ENCODE measurements at regions not wholly inside any gene's neighbourhood (a gene's known extent, or its start where the extent isn't known, plus 50 kb on each side); places are given as distances from the start of the nearest gene placed in this dataset.
A peak's percentile ranks its signal among the peaks of the same experiment; 100 is the strongest.

DNA sequence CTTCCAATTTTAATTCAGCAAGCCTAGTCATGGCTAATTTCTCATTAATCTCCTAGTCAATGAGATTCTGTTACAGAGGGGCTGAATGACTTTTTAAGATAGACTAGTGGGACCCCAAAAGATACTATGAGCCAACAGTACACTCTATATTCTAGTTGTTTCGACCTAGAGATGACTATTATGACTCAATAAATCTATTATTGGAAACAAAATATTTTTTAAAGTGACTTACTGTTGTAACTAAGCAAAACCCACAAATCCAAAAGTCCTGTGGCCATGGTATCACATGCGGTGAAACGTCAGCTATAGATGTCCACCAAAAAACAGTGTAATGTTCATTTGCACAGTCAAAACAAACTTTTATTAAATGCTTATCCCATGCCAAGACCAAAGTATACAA, 95.3 kb upstream of the ADO start:
- Mint-ChIP-seq H3K36me3 (peaks cover 7 to 12% of the 10 kb centered on the region in 2 donors), H3K27ac (no peak overlapping the region), H3K9me3 (peaks cover 12 to 24% of the 10 kb centered on the region in 2 donors)
- no peak for ATAC-seq
- no peak for DNase-seq (ENCODE audit: low spot score in 2 of 2)

DNA sequence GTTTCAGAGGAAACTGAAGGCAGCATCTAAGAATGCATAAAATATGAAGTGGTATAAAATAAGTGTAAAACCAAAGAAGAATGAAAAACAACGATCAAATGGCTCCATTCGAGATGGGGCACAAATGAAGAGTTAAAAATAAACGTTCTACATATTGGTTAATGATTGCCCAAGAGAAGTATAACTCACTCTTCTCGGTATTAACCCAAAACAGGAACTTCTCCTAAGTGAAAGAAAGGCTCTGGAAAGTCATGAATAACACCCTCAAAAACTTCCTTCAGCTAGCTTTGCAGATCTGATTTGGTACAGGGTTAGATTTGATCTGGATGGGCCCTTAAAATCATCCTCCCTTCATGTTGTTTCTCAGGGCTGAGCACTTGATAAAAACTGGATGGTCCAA, 94.3 kb upstream of the ADO start:
- no peak for DNase-seq (ENCODE audit: low spot score in 2 of 2)
- H3K36me3 Mint-ChIP-seq: peaks cover 7 to 10% of the 10 kb centered on the region in 2 donors
- H3K9me3 Mint-ChIP-seq: peaks cover 12 to 33% of the 10 kb centered on the region in 2 donors
- ATAC-seq: no peak
- H3K27ac Mint-ChIP-seq: no peak overlapping the region

DNA sequence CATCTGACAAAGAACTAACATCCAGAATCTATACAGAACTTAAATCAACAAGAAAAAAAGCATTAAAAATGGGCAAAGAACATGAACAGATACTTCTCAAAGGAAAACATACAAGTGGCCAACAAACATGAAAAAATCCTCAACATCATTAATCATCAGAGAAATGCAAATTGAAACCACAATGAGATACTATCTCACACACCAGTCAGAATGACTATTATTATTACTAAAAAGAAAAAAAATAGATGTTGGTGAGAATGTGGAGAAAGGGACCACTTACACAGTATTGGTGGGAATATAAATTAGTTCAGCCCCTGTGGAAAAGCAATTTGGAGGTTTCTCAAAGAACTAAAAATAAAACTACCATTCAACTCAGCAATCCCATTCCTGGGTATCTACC, 89.1 kb upstream of the ADO start:
- ATAC-seq (peak in 1 of 2 donors; percentile 50), DNase-seq (ENCODE audit: low spot score in 2 of 2) (no peak)
- peaks cover 9 to 23% of the 10 kb centered on the region in 2 donors for H3K9me3 Mint-ChIP-seq
- H3K27ac Mint-ChIP-seq: no peak overlapping the region
- peaks cover 7 to 10% of the 10 kb centered on the region in 2 donors for H3K36me3 Mint-ChIP-seq

DNA sequence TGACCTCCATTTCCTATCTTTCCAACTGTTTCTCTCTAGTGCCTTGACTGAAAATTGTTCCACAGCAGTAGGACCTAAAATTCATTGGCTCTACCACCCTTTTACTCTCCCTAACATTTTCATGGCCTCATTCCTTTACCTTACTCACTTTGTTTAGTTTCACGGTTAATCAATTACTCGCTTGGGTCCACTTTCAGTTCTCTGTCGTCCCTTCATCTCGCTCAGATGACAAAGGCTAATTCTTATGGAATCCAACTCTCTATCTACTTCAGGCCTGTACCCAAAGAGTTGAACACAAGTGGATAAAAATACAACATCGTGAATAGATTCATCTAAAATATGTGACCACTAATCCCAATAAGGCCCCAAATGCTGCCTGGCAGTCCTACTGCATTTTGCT, 85.9 kb upstream of the ADO start:
- Mint-ChIP-seq H3K36me3 (no peaks in the 10 kb centered on the region), H3K27ac (no peak overlapping the region), H3K9me3 (peaks cover 0 to 13% of the 10 kb centered on the region in 2 donors)
- ATAC-seq (no peak), DNase-seq (ENCODE audit: low spot score in 2 of 2) (no peak)

DNA sequence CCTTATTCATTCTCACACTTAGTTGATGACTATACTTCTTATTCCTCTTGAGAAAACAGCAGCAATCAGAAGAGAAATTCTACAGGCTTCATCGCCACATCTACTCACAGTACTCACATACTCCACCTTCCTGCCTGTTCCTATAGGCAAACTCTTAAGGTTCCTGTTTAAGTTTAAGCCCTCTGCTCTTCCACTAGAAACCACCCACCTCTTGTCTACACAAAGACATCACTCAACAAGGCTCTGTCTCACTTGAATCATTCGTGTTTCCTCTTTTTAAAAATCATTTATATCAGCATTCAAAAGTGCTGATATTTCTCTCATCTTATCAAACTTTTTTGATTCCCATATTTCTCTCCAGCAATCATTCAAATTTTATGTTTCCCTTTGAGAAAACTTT, 85.5 kb upstream of the ADO start:
- Mint-ChIP-seq H3K27ac (no peak overlapping the region), H3K36me3 (no peaks in the 10 kb centered on the region), H3K9me3 (peaks cover 0 to 10% of the 10 kb centered on the region in 2 donors)
- DNase-seq (ENCODE audit: low spot score in 2 of 2) (no peak), ATAC-seq (no peak)

DNA sequence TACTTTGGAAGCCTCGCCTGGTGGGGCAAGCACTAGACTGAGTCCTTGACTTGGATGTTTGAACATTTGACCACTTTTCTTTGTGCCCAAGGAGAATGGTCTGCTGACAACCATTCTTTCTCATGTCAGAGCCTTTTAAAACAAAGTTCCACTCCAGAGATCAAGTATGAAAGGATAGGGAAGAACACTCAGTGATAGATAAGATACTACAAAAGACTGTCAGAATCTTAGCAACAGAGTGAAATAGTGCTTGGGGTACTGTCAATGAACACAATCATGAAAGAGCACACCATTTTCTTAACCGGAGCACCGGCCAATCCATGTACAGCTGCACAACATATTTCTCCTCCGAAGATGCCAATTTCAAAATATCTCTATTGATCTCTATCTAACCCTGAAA, 82.8 kb upstream of the ADO start:
- DNase-seq (ENCODE audit: low spot score in 2 of 2): no peak
- H3K9me3 Mint-ChIP-seq: peaks cover 0 to 5% of the 10 kb centered on the region in 2 donors
- ATAC-seq: no peak
- H3K27ac Mint-ChIP-seq: no peak overlapping the region
- no peaks in the 10 kb centered on the region for H3K36me3 Mint-ChIP-seq

DNA sequence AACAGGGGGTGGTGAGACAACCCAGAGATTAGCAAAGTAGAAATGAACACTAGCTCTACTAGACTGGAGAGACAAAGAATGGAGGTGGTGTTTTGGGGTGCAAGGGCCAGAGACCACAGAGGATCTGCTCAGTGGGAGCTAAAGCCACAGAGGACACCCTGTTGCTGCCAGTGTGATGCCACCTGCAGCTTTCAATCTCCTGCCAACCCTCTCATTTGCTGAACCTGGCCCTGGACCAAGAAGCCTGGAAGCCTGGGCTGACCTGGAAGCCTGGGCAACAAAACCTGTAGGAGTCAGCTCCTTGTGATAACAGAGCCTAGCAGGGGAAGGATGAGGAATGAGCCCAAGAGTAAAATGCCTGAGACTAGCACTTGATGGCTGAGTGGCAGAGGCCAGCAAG, 81.1 kb upstream of the ADO start:
- peaks cover 0 to 5% of the 10 kb centered on the region in 2 donors for H3K9me3 Mint-ChIP-seq
- ATAC-seq: no peak
- no peaks in the 10 kb centered on the region for H3K36me3 Mint-ChIP-seq
- no peak for DNase-seq (ENCODE audit: low spot score in 2 of 2)
- H3K27ac Mint-ChIP-seq: no peak overlapping the region

DNA sequence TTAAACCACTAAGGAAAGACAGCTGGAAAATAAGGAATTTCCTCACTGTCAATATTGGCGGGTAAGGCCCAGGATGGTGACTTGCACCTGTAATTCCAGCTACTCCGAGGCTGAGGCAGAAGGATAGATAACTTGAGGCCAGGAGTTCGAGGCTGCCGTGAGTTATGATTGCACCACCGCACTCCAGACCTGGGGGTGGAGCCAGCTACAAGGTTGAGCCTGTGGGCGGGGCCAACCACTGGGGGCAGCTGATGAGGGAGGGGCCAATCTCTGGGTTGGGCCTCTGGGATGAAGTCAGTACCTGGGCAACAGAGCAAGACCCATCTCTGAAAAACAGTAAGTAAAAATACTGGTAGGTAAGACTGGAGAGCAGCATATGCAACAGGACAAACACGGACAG, 80.1 kb upstream of the ADO start:
- ATAC-seq (no peak), DNase-seq (ENCODE audit: low spot score in 2 of 2) (no peak)
- peaks cover 0 to 5% of the 10 kb centered on the region in 2 donors for H3K9me3 Mint-ChIP-seq
- H3K36me3 Mint-ChIP-seq: no peaks in the 10 kb centered on the region
- no peak overlapping the region for H3K27ac Mint-ChIP-seq

DNA sequence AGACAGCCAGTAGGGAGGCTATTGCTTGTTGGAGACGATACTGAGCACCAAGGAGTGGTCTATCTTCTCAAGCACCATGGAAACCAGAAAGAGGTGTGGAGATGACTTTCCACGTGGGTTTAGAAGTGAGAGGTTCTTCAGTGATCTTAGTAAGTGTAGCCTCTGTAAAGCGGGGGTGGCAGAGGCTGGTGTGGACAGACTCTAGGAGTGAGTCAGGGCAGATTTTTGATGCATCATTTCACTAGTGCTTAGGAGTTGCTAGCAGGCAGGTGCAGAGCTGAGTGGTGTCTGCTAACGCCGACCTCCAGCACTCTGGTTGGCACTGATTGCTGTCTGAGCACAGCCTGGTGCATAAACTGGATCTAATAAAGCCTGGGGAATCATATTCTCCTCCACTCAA, 78.4 kb upstream of the ADO start:
- H3K9me3 Mint-ChIP-seq: peaks cover 0 to 5% of the 10 kb centered on the region in 2 donors
- H3K36me3 Mint-ChIP-seq: no peaks in the 10 kb centered on the region
- ATAC-seq (peak; percentile 93 to 98), DNase-seq (ENCODE audit: low spot score in 2 of 2) (peak in 1 of 2 donors; percentile 69)
- peak overlapping the region in 1 of 2 donors; percentile 78 for H3K27ac Mint-ChIP-seq

DNA sequence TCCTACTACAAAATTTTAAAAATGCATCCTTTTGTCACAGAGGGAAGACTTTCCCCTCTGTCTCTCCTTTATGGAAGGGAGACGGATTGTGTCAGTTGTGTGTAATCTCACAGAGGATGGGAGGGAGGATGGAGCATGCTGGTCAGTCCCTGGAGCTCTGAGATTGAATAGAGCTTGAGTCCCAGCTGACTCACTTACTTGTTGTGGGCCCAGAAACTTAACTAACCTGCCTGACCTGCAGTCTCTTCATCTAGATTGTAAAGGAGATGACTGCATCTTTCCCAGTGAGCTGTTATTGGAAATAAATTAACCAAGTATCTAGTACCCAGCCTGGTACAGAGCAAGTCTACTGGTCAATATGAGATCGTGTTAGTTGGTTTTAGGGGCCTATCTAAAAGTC, 77.9 kb upstream of the ADO start:
- ATAC-seq: peak; percentile 23 to 26
- H3K27ac Mint-ChIP-seq: peak overlapping the region in 1 of 2 donors; percentile 78
- H3K9me3 Mint-ChIP-seq: peaks cover 0 to 5% of the 10 kb centered on the region in 2 donors
- no peak for DNase-seq (ENCODE audit: low spot score in 2 of 2)
- no peaks in the 10 kb centered on the region for H3K36me3 Mint-ChIP-seq

DNA sequence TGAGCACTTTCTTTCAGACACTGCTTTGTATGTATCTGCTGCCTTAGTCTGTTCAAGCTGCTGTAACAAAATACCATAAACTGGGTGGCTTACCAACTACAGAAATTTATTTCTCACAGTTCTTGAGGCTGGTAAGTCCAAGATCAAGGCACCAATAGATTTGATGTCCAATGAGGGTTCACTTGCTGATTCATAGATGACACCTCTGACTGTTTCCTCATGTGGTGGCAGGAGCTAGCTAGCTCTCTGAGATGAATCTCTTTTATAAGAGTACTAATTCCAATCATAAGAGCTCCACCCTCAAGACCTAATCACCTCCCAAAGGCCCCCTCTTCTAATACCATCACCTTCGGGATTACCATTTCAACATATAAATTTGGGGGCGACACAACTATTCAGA, 76.6 kb upstream of the ADO start:
- Mint-ChIP-seq H3K36me3 (no peaks in the 10 kb centered on the region), H3K9me3 (peaks cover 0 to 5% of the 10 kb centered on the region in 2 donors), H3K27ac (no peak overlapping the region)
- ATAC-seq (no peak), DNase-seq (ENCODE audit: low spot score in 2 of 2) (no peak)

DNA sequence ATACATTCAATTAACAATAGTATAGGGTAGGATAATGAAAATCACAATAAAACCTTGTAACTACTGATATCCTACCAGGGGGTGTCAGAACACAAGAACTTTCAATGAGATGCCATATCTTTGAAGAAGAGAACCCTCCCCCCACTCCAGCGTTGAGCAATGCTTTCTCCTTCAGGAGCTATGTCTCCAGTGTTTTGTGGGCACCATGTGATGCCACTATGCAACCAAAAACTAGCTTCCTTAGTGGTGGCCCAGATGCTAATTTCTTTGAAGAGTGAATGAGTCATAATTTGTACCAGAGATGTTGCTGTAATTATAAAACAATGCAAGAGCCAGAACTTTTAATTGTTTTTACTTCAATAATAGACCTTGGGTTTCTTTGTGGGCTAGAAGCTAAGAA, 76.0 kb upstream of the ADO start:
- Mint-ChIP-seq H3K36me3 (no peaks in the 10 kb centered on the region), H3K27ac (no peak overlapping the region), H3K9me3 (peaks cover 0 to 5% of the 10 kb centered on the region in 2 donors)
- DNase-seq (ENCODE audit: low spot score in 2 of 2): peak in 1 of 2 donors; percentile 35
- no peak for ATAC-seq

DNA sequence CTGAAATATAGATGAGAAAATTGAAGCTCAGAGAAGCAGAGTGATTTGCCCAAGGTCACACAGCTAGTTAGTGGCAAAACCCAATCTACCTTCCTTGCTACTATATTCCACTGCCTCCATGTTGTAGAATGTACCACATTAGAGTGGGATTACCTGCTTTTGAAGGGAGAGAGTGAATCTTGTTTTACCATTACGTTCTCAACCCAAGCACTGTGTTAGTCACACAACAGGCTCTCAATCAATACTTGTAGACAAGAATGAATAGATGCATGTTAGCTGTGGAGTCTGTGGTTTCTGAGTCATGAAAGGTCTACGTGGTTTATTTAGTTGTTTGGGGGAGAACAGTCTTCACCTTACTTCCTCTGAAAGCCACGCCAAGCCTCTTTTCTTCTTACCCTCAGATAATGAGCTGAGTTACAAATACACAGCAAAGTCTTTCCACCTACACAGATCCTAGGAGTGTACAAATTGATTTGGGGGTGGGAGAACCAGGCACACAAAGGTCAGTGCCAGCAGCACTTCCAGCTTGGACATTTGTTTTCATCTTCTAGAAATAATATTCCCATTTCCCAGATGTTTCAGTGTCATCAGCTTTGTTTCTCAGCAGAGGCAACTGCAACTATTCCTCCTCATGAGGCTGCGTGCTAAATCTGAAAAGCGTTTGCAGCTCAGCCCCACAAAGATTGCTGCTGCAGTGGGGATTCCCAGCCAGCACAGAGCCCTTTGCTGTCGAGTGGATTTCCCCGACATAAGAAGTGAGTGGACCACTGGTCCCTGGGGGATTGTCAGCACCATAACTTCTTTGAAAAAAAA, 71.5 kb upstream of the ADO start:
- peak; percentile 94 for ATAC-seq
- Mint-ChIP-seq H3K27ac (peak overlapping the region in 1 of 2 donors; percentile 67), H3K36me3 (no peaks in the 10 kb centered on the region), H3K9me3 (peaks cover 0 to 3% of the 10 kb centered on the region in 2 donors)
- peak; percentile 56 to 61 for DNase-seq (ENCODE audit: low spot score in 2 of 2)

DNA sequence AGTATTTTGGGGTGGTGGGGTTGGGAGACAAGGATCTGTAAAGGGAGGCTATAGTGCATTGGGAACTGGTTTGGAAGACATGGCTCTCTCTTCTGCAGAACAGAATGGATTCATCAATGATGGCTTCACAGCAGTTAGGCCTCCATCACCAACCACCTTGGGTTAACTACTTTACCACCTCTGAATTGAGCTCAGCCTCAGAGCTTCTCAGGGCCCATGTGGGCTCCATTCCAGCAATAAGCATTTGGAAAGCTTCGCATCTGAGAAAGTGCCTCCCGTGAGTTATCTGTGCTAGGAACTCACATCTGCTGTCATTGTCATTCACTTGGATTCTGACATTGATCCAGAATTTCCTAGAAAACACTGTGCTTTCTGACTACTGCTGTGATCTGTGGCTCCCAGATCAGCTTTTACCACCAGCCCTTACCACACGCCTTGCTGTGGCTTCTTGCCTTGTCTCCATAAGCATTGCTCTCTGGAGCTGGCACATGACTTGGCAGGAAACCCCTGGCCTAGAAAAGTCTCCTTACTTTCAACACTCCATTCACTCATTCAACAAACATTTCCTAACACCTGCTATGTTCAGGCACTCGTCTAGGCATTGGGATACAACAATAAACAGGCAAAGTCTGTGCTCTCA, 70.7 kb upstream of the ADO start:
- ATAC-seq: peak; percentile 2 to 13
- Mint-ChIP-seq H3K27ac (no peak overlapping the region), H3K36me3 (no peaks in the 10 kb centered on the region), H3K9me3 (peaks cover 0 to 7% of the 10 kb centered on the region in 2 donors)
- DNase-seq (ENCODE audit: low spot score in 2 of 2): no peak

DNA sequence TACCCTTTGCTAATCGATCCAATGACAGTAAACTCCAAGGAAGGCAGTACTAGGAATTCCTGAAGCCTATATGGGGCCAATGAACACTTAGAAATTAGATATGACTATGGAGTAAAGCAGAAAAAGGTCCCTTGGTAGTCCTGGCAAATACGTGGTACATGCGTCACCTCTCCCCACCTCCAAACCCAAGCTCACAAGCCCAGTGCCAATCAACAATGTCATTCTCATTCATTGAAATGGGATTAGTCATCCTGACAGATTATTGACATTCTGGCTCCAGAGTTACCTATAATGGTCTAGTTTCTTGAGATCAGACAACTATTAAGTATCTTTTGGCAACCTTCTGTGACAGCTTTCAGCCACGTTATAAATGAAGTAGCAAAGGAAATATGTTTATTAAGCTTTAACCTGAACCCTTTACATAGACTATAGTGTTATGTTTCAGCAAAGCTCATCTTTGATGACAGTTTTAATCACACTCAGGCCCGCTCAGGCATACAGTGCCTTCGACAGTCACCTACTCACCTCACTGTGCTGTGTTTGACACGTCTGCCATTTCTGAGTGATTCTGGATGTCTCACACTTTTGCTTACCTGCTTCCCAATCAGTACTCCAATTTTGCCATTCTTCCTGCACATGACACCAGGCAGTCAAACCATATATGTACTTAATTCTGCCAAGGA, 69.6 kb upstream of the ADO start:
- DNase-seq (ENCODE audit: low spot score in 2 of 2) (no peak), ATAC-seq (no peak)
- Mint-ChIP-seq H3K9me3 (peaks cover 0 to 11% of the 10 kb centered on the region in 2 donors), H3K36me3 (no peaks in the 10 kb centered on the region), H3K27ac (no peak overlapping the region)

DNA sequence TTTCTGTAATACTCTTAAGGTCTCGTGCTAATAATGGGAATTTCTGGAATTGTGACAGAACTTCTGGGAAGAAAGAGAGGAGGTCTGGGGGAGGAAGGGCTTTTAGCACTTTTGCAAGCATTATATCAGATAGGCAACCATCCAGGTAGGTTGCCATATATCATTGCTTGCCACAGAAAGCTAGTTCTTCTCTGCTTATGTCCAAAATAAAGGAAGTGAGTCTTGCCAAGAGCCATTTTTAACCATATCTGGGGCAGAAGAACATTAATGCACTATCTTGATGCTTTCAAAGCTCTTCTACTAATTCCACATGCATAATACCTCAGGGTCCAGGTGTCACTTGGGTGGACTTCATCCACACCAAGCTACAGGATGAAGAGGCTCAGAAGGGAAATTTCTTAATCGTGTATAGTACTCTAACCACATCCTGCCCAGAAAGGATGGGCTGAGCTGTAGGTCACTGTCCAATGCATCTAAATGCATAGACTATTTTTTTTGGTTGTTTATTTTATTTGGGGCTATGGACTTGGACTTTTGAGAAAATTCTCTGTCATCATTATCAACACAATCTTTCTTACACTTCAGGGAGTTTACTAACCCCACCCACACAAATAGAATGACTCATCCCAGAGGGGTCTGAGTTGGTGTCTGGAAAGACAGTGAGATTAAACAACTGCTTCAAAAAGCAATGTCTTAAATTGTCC, 68.9 kb upstream of the ADO start:
- DNase-seq (ENCODE audit: low spot score in 2 of 2): no peak
- no peaks in the 10 kb centered on the region for H3K36me3 Mint-ChIP-seq
- peaks cover 0 to 11% of the 10 kb centered on the region in 2 donors for H3K9me3 Mint-ChIP-seq
- ATAC-seq: no peak
- H3K27ac Mint-ChIP-seq: no peak overlapping the region

DNA sequence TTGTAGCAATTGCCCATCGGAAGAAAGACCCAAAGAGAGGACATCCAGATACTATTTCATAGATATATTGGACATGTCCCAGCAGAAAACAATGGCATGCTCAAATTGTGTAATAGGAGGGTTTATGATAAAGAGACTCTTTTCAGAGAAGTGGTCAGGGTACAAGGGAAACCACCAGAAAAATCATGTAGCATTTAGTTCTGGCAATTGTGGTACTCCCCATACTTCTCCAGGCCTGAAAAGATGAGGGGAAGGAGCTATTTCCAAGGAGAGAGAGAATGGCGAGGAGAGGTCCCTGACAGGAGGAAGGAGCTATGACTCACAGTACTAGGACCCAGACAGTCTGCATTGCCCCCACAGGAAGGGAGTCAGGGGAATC, 68.4 kb upstream of the ADO start:
- no peak overlapping the region for H3K27ac Mint-ChIP-seq
- no peaks in the 10 kb centered on the region for H3K36me3 Mint-ChIP-seq
- no peak for DNase-seq (ENCODE audit: low spot score in 2 of 2)
- no peak for ATAC-seq
- peaks cover 0 to 11% of the 10 kb centered on the region in 2 donors for H3K9me3 Mint-ChIP-seq
